Lower lobe of right lung (tissue), 2 donors: ENCODE measurements at regions not wholly inside any gene's neighbourhood (a gene's known extent, or its start where the extent isn't known, plus 50 kb on each side); places are given as distances from the start of the nearest gene placed in this dataset.

ENCODE experiments used
- ATAC-seq, 2 donors: fragments of 200-7000 bp; cut with Tn5 transposase; one replicate each; pipeline ENCODE4 v1.9.1; 2020 to 2022; ENCODE audit warnings: mild to moderate bottlenecking in 2 of 2, moderate library complexity in 2 of 2
- DNase-seq: peaks from one replicate; pipeline ENCODE4 v3.0.0-alpha.2; 2020
- H3K27ac ChIP-seq: fragments of 200-600 bp; one replicate; pipeline ENCODE4 v1.8.0; 2022
- H3K27me3 ChIP-seq: fragments of 200-600 bp; one replicate; pipeline ENCODE4 v1.8.0; 2022; ENCODE audit warnings: low read depth
- H3K36me3 ChIP-seq: fragments of 200-600 bp; one replicate; pipeline ENCODE4 v1.8.0; 2022; ENCODE audit warnings: mild to moderate bottlenecking
- H3K4me1 ChIP-seq: fragments of 200-600 bp; one replicate; pipeline ENCODE4 v1.8.0; 2022
- H3K4me3 ChIP-seq: fragments of 200-600 bp; one replicate; pipeline ENCODE4 v1.8.0; 2022; ENCODE audit warnings: mild to moderate bottlenecking
- H3K9me3 ChIP-seq: fragments of 200-600 bp; one replicate; pipeline ENCODE4 v1.8.0; 2022
- intact Hi-C: fragments of 100-400 bp; cut with DNase I; formaldehyde crosslinking; loops from one replicate; pipeline ENCODE4 v1.11.0; 2022
- TF ChIP-seq, protein P1 (sequence below): fragments of 200-600 bp; IDR thresholded peaks from one replicate; pipeline ENCODE4 v1.8.0; 2022; ENCODE audit warnings: antibody characterized with exemption, mild to moderate bottlenecking
- donor health status: DM: no; HTN: yes; CAD: no; lungs with severe emphysema.

DNA sequence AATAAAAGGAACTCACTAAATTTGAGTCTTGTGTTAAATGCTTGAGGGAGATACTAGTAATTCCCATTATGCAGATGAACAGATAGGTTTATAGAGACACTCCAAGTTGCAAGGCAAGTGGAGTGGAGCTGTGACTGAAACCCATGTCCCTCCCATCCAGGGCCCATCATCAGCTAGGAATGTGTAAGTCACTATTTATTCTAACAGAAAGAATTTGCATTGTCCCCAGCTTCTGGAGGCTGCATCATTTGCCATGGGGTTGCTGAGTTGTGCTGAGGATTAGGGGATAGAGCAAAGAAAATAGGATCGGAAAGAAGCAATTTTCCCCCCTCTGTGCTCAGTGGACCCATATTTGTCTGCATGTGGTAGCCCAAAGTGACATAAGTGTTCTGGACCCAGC, 197.4 kb upstream of the RGMA start:
- H3K27ac ChIP-seq, result no peak overlapping the region
- no peaks in the 10 kb centered on the region for H3K36me3 ChIP-seq
- no peaks in the 10 kb centered on the region for H3K27me3 ChIP-seq
- no peaks in the 10 kb centered on the region for H3K9me3 ChIP-seq
- TF ChIP-seq, protein P1, sequence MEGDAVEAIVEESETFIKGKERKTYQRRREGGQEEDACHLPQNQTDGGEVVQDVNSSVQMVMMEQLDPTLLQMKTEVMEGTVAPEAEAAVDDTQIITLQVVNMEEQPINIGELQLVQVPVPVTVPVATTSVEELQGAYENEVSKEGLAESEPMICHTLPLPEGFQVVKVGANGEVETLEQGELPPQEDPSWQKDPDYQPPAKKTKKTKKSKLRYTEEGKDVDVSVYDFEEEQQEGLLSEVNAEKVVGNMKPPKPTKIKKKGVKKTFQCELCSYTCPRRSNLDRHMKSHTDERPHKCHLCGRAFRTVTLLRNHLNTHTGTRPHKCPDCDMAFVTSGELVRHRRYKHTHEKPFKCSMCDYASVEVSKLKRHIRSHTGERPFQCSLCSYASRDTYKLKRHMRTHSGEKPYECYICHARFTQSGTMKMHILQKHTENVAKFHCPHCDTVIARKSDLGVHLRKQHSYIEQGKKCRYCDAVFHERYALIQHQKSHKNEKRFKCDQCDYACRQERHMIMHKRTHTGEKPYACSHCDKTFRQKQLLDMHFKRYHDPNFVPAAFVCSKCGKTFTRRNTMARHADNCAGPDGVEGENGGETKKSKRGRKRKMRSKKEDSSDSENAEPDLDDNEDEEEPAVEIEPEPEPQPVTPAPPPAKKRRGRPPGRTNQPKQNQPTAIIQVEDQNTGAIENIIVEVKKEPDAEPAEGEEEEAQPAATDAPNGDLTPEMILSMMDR, result no peak
- no peak for ATAC-seq
- DNase-seq, result no peak
- no peak overlapping the region for H3K4me3 ChIP-seq
- H3K4me1 ChIP-seq, result no peaks in the 10 kb centered on the region
- intact Hi-C loops, result no loop called here

DNA sequence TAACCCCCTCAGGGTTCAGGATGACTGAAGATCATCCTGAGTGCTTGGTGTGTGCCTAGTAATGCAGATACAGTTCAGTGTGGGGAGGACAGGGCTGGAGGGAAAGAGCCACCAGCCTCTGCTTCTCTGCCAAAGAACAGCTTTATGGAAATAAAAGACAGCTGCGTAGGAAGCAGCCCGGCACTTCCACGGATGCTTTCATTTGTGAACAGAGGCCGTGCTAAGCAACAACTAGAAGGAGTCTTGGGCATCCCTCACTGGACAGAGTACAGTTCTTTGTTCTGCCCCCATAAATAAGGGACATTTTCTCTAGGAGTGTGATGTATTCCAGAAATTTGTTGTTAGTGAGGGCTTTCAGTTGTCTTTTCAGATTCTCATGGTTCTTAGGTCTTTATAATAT, 194.8 kb upstream of the RGMA start:
- H3K9me3 ChIP-seq, result no peaks in the 10 kb centered on the region
- H3K36me3 ChIP-seq, result no peaks in the 10 kb centered on the region
- DNase-seq (no peak), ATAC-seq (no peak)
- no peak overlapping the region for H3K27ac ChIP-seq
- TF ChIP-seq, protein P1, result no peak
- intact Hi-C loops, result no loop called here
- no peaks in the 10 kb centered on the region for H3K4me1 ChIP-seq
- no peak overlapping the region for H3K4me3 ChIP-seq
- H3K27me3 ChIP-seq, result peaks cover 6% of the 10 kb centered on the region

GRCh38 chr15:93282808-93283207, 193.8 kb upstream of the RGMA start:
- peaks cover 6% of the 10 kb centered on the region for H3K27me3 ChIP-seq
- DNase-seq (no peak), ATAC-seq (no peak)
- no peak overlapping the region for H3K4me3 ChIP-seq
- no peaks in the 10 kb centered on the region for H3K4me1 ChIP-seq
- H3K27ac ChIP-seq, result no peak overlapping the region
- H3K36me3 ChIP-seq, result no peaks in the 10 kb centered on the region
- TF ChIP-seq, protein P1, result no peak
- no peaks in the 10 kb centered on the region for H3K9me3 ChIP-seq
- intact Hi-C loops, result no loop called here

GRCh38 chr15:93278783-93279182, 189.8 kb upstream of the RGMA start:
- no peak overlapping the region for H3K4me3 ChIP-seq
- DNase-seq (no peak), ATAC-seq (no peak)
- no peaks in the 10 kb centered on the region for H3K36me3 ChIP-seq
- no peak overlapping the region for H3K27ac ChIP-seq
- intact Hi-C loops, result no loop called here
- H3K27me3 ChIP-seq, result peaks cover 6% of the 10 kb centered on the region
- no peaks in the 10 kb centered on the region for H3K9me3 ChIP-seq
- H3K4me1 ChIP-seq, result no peaks in the 10 kb centered on the region
- TF ChIP-seq, protein P1, result no peak

DNA sequence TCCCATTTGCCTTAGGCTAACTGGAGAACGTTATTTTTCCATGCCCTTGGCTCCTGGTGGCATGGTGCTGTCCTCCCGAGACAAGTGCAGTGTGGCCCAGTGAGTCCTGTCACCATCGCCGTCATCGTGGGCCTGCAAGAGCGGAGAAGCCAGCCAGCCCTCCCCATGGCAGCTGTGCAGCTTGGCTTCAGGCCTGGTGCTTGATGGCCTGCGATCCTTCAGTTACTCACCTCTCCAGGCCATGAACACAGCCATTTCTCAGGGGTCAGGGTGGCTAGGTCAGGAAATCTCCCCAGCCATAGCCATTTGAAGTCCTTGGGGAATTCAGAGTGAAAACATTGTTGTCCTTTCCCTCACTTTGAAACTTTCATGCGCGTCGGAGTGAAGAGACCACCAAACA, 189.0 kb upstream of the RGMA start:
- DNase-seq (no peak), ATAC-seq (no peak)
- TF ChIP-seq, protein P1, result no peak
- intact Hi-C loops, result no loop called here
- Histone ChIP-seq H3K27me3 (peaks cover 6% of the 10 kb centered on the region), H3K4me3 (no peak overlapping the region), H3K9me3 (no peaks in the 10 kb centered on the region), H3K4me1 (no peaks in the 10 kb centered on the region), H3K36me3 (no peaks in the 10 kb centered on the region), H3K27ac (no peak overlapping the region)

- Histone ChIP-seq H3K27me3 (no peaks in the 10 kb centered on the region), H3K36me3 (no peaks in the 10 kb centered on the region), H3K4me3 (no peak overlapping the region), H3K27ac (no peak overlapping the region), H3K9me3 (peaks cover 18% of the 10 kb centered on the region), H3K4me1 (no peaks in the 10 kb centered on the region)
- no peak for ATAC-seq
- intact Hi-C loops, result no loop called here
- no peak for DNase-seq
- TF ChIP-seq, protein P1, result no peak
Observed at GRCh38 chr15:93274257-93274656, 185.2 kb upstream of the RGMA start.
